ENCODE measurements at regions not wholly inside any gene's neighbourhood (a gene's known extent, or its start where the extent isn't known, plus 50 kb on each side); places are given as distances from the start of the nearest gene placed in this dataset.

DNA sequence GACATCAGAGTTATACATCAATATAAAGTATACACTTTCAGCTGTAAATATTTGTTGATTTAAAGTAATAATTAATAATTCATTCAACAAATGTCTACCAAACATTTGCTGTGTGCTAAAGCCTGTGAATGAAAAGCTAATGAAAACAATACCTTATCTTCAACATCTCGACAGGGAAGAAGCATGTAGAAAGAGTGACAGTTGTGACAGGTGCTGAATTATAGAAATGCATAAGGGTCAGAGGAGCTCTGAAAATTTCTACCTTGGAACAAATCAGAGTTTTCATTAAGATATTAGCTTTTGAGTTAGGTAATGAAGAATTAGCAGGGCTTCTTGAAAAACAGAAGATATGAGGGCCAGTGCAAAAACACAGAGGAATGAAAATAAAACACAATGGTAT, 739.2 kb downstream of the VGLL3 start:
- DNase-seq (ENCODE audit: low read depth, low spot score) = no peak
- Histone ChIP-seq H3K4me3 (ENCODE audit: low read length) (no peak overlapping the region), H3K27ac (ENCODE audit: low read length) (no peak overlapping the region), H3K36me3 (ENCODE audit: control insufficient read depth, insufficient read depth, low read length) (no peaks in the 10 kb centered on the region), H3K9me3 (ENCODE audit: control insufficient read depth, insufficient read depth, low read length) (no peaks in the 10 kb centered on the region), H3K4me1 (ENCODE audit: control insufficient read depth, insufficient read depth, low read length) (no peaks in the 10 kb centered on the region), H3K27me3 (ENCODE audit: control insufficient read depth, insufficient read depth, low read length) (no peaks in the 10 kb centered on the region)
- WGBS (ENCODE audit: insufficient coverage, insufficient read length) = no CpG with 5 or more reads among the region's 1 CpG

DNA sequence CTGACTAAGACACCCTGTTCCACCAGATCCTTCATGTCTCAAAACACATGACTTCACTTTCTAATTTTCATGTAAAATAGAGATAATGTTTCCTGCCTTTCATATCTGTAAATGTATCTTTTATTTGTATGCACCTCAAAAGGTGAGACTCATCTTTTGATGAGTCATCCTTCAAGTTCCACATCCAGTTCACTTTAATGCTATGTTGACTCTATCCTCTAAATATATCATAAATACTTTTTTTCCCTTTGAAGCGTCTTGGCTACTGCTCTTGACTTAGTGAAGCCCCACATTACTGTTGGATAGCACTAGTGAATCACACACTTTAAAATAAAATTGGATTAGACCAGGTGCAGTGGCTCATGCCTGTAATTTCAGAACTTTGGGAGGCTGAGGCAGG, 741.1 kb downstream of the VGLL3 start:
- Histone ChIP-seq H3K27me3 (ENCODE audit: control insufficient read depth, insufficient read depth, low read length) (no peaks in the 10 kb centered on the region), H3K4me1 (ENCODE audit: control insufficient read depth, insufficient read depth, low read length) (no peaks in the 10 kb centered on the region), H3K27ac (ENCODE audit: low read length) (no peak overlapping the region), H3K4me3 (ENCODE audit: low read length) (no peak overlapping the region), H3K36me3 (ENCODE audit: control insufficient read depth, insufficient read depth, low read length) (no peaks in the 10 kb centered on the region), H3K9me3 (ENCODE audit: control insufficient read depth, insufficient read depth, low read length) (no peaks in the 10 kb centered on the region)
- WGBS (ENCODE audit: insufficient coverage, insufficient read length) = no CpG with 5 or more reads among the region's 1 CpG
- no peak for DNase-seq (ENCODE audit: low read depth, low spot score)

DNA sequence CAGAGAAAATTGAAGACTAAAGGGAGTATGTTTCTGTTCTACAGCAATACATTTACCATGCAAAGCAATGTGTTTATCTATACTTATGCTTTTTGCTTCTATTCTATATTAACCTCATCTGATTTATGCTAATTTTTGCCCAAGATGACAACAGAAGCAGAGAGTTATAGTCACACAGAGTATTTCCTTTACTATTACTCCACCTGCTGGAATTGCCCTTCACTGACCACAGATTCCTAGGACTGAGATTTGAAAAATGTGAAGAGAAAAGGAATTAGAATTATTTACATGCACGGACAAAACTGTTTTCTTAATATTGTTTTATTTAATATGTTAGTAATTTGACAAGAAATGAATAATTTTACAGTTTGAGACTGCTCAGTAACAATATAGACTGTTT, 745.6 kb downstream of the VGLL3 start:
- Histone ChIP-seq H3K36me3 (ENCODE audit: control insufficient read depth, insufficient read depth, low read length) (no peaks in the 10 kb centered on the region), H3K27me3 (ENCODE audit: control insufficient read depth, insufficient read depth, low read length) (no peaks in the 10 kb centered on the region), H3K9me3 (ENCODE audit: control insufficient read depth, insufficient read depth, low read length) (no peaks in the 10 kb centered on the region), H3K4me3 (ENCODE audit: low read length) (no peak overlapping the region), H3K27ac (ENCODE audit: low read length) (no peak overlapping the region), H3K4me1 (ENCODE audit: control insufficient read depth, insufficient read depth, low read length) (no peaks in the 10 kb centered on the region)
- WGBS (ENCODE audit: insufficient coverage, insufficient read length) = no CpG with 5 or more reads among the region's 1 CpG
- DNase-seq (ENCODE audit: low read depth, low spot score) = no peak

DNA sequence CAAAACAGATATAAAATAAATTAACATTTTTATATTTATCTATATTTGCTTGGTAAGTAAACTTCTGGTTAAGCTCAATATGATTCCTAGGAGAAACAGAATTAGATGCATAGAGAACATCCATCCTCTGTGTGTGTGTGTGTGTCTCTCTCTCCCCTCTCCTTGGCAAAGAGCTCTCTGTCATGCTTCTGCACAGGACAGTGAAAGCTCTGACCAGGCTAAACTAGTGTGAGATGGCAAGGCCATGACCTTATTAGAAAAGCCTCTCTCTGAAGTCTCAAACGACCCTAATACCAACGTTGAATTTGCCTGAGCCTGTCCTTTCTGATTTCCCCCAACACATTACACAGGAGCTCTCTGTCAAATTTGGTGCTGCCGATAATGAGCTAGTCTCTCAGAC, 746.0 kb downstream of the VGLL3 start:
- H3K4me1 ChIP-seq (ENCODE audit: control insufficient read depth, insufficient read depth, low read length) = no peaks in the 10 kb centered on the region
- no peaks in the 10 kb centered on the region for H3K9me3 ChIP-seq (ENCODE audit: control insufficient read depth, insufficient read depth, low read length)
- H3K27me3 ChIP-seq (ENCODE audit: control insufficient read depth, insufficient read depth, low read length) = no peaks in the 10 kb centered on the region
- no peak overlapping the region for H3K4me3 ChIP-seq (ENCODE audit: low read length)
- WGBS (ENCODE audit: insufficient coverage, insufficient read length) = no CpG with 5 or more reads among the region's 3 CpGs
- DNase-seq (ENCODE audit: low read depth, low spot score) = no peak
- no peak overlapping the region for H3K27ac ChIP-seq (ENCODE audit: low read length)
- no peaks in the 10 kb centered on the region for H3K36me3 ChIP-seq (ENCODE audit: control insufficient read depth, insufficient read depth, low read length)

DNA sequence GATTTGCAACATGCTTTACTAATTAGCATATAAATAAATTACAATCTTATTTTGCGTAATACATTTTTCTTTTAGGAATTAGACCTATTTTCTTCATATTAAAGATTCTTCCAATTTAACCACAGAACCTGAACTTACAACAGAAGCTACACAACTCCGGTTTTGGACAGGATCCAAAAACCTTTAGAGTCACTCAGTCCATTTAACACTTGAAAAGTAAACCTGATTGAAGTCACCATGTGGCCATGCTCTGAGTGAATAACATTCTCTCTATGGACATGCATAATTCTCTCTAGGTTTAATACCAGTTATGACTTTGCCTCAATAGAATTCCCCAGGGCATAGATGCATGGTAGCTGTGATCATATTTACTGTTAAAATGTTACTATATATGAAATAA, 751.0 kb downstream of the VGLL3 start:
- H3K36me3 ChIP-seq (ENCODE audit: control insufficient read depth, insufficient read depth, low read length) = no peaks in the 10 kb centered on the region
- no peak for DNase-seq (ENCODE audit: low read depth, low spot score)
- no peaks in the 10 kb centered on the region for H3K9me3 ChIP-seq (ENCODE audit: control insufficient read depth, insufficient read depth, low read length)
- H3K4me3 ChIP-seq (ENCODE audit: low read length) = no peak overlapping the region
- H3K27ac ChIP-seq (ENCODE audit: low read length) = no peak overlapping the region
- no peaks in the 10 kb centered on the region for H3K4me1 ChIP-seq (ENCODE audit: control insufficient read depth, insufficient read depth, low read length)
- H3K27me3 ChIP-seq (ENCODE audit: control insufficient read depth, insufficient read depth, low read length) = no peaks in the 10 kb centered on the region
- WGBS (ENCODE audit: insufficient coverage, insufficient read length) = no CpG with 5 or more reads among the region's 2 CpGs

DNA sequence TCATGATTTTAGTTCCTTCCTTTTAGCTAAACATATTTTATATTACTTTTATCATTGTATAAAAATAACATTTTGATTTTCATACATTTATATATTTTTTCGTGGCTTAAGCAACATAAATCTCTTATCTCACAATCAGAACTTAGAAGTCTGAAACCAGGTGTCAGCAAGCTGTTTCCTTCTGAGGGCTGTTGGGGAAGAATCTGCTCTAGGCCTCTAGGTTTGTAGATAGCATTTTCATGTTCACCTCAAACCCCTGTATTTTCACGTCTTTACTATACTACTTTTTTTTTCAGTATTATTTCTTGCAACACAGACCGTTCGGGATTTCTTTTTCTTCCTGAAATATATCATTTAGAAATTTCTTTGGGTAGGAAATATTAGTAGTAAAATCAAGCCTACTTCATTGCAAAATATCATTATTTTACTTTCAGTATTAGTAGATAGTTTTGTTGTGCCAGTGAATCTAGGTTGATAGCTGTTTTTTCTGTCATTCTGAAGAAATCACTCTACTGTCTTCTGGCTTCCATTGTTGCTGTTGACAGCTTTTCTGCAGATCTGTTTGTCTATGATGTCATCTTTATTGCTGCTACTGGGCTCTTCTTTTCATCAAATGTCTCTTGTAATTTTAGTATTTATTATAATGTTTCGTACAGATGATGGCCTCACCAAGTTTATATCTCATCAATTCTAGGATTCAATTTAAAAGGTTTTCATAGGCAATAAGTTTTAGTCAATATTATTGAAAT, 756.3 kb downstream of the VGLL3 start:
- Histone ChIP-seq H3K36me3 (ENCODE audit: control insufficient read depth, insufficient read depth, low read length) (no peaks in the 10 kb centered on the region), H3K9me3 (ENCODE audit: control insufficient read depth, insufficient read depth, low read length) (no peaks in the 10 kb centered on the region), H3K4me3 (ENCODE audit: low read length) (no peak overlapping the region), H3K27ac (ENCODE audit: low read length) (no peak overlapping the region), H3K4me1 (ENCODE audit: control insufficient read depth, insufficient read depth, low read length) (no peaks in the 10 kb centered on the region), H3K27me3 (ENCODE audit: control insufficient read depth, insufficient read depth, low read length) (no peaks in the 10 kb centered on the region)
- WGBS (ENCODE audit: insufficient coverage, insufficient read length) = no CpG with 5 or more reads among the region's 5 CpGs
- no peak for DNase-seq (ENCODE audit: low read depth, low spot score)

DNA sequence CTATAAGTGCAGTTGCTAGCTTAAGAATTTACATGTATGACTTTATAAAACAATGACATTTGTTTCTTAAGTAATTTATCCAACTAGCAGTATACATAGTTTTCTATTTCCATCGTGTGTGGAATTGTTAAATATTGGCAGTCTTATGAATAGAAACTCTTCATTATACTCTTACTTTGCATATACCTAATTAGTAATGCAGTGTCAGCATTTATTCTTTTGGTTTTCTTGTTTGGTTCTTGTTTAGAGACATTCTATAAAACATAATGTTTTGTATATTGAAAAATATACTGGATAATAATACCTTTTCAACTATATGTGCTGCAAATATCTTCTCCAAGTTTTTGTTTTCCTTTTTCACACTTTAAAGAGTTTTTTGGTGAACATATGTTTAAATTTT, 760.2 kb downstream of the VGLL3 start:
- Histone ChIP-seq H3K27me3 (ENCODE audit: control insufficient read depth, insufficient read depth, low read length) (no peaks in the 10 kb centered on the region), H3K36me3 (ENCODE audit: control insufficient read depth, insufficient read depth, low read length) (no peaks in the 10 kb centered on the region), H3K27ac (ENCODE audit: low read length) (no peak overlapping the region), H3K4me3 (ENCODE audit: low read length) (no peak overlapping the region), H3K4me1 (ENCODE audit: control insufficient read depth, insufficient read depth, low read length) (no peaks in the 10 kb centered on the region), H3K9me3 (ENCODE audit: control insufficient read depth, insufficient read depth, low read length) (no peaks in the 10 kb centered on the region)
- no CpG with 5 or more reads among the region's 1 CpG for WGBS (ENCODE audit: insufficient coverage, insufficient read length)
- no peak for DNase-seq (ENCODE audit: low read depth, low spot score)

DNA sequence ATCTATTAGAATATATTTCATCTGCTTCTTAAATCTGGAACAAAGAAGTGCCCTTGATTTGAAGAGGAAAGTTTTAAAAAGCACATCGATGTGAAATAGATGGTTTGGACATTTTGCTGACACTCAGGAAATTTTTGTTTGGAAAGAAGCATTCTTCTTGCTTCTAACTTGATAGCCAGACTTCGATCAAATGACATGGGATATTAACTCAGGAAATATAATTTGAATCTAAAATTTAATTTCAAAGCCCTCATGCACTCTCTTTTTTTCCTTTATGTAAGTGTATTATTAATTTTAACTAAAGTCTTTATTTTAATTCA, 761.2 kb downstream of the VGLL3 start:
- no peaks in the 10 kb centered on the region for H3K36me3 ChIP-seq (ENCODE audit: control insufficient read depth, insufficient read depth, low read length)
- no peaks in the 10 kb centered on the region for H3K27me3 ChIP-seq (ENCODE audit: control insufficient read depth, insufficient read depth, low read length)
- no peaks in the 10 kb centered on the region for H3K4me1 ChIP-seq (ENCODE audit: control insufficient read depth, insufficient read depth, low read length)
- no peak overlapping the region for H3K27ac ChIP-seq (ENCODE audit: low read length)
- WGBS (ENCODE audit: insufficient coverage, insufficient read length) = no CpG with 5 or more reads among the region's 2 CpGs
- H3K9me3 ChIP-seq (ENCODE audit: control insufficient read depth, insufficient read depth, low read length) = no peaks in the 10 kb centered on the region
- H3K4me3 ChIP-seq (ENCODE audit: low read length) = no peak overlapping the region
- DNase-seq (ENCODE audit: low read depth, low spot score) = no peak

DNA sequence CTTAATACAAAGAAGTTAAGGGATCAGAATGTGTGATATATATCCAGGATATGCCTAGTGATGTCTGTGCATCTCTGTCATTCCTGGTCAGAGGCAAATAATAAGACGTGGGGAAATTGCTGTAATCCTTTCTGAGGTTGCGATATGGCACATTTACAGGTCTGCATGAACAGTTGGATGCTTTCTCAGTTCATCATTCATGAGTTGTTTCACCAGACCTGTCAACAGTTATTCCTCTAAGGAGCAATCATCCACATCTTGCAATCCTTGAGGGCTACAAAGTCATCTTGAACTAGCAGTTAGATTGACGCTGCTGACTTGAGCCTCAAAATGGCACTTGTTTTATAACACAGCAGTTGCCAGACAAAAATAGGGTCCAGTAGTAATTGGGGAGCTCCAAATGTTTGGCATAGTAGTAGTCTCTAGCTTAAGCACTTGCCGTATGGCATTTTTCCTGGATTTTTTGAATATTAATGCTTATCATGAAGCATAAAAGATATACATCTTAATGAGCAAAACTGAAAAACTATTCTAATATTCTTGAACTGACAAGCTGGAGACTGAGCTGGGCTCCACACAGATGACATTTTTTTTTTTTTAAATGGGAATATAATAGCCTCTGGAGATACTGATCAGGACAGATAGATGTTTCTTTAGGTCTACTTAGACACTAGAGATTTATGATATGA, 761.7 kb downstream of the VGLL3 start:
- H3K27ac ChIP-seq (ENCODE audit: low read length) = no peak overlapping the region
- no CpG with 5 or more reads among the region's 4 CpGs for WGBS (ENCODE audit: insufficient coverage, insufficient read length)
- no peak overlapping the region for H3K4me3 ChIP-seq (ENCODE audit: low read length)
- H3K4me1 ChIP-seq (ENCODE audit: control insufficient read depth, insufficient read depth, low read length) = no peaks in the 10 kb centered on the region
- DNase-seq (ENCODE audit: low read depth, low spot score) = no peak
- no peaks in the 10 kb centered on the region for H3K9me3 ChIP-seq (ENCODE audit: control insufficient read depth, insufficient read depth, low read length)
- H3K27me3 ChIP-seq (ENCODE audit: control insufficient read depth, insufficient read depth, low read length) = no peaks in the 10 kb centered on the region
- H3K36me3 ChIP-seq (ENCODE audit: control insufficient read depth, insufficient read depth, low read length) = no peaks in the 10 kb centered on the region

DNA sequence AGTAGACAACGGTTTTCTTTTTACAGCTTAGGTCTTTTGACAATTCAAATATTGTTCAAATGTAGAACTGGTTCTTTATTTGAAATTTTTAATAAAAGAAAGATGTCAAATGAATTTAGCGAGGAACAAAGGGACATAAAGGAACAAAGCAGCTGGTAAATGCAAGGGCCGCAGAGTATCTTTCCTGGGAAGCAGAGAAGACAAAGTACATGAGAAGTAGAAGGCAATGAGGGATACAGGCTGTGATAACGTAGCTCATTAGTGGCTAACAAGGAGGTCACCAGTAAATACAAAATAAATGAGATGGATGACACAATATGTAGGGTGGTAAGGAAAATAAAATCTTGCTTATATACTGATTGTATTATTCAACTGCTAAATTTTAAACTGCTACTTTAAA, 762.8 kb downstream of the VGLL3 start:
- Histone ChIP-seq H3K4me1 (ENCODE audit: control insufficient read depth, insufficient read depth, low read length) (no peaks in the 10 kb centered on the region), H3K27ac (ENCODE audit: low read length) (no peak overlapping the region), H3K27me3 (ENCODE audit: control insufficient read depth, insufficient read depth, low read length) (no peaks in the 10 kb centered on the region), H3K36me3 (ENCODE audit: control insufficient read depth, insufficient read depth, low read length) (no peaks in the 10 kb centered on the region), H3K4me3 (ENCODE audit: low read length) (no peak overlapping the region), H3K9me3 (ENCODE audit: control insufficient read depth, insufficient read depth, low read length) (no peaks in the 10 kb centered on the region)
- no peak for DNase-seq (ENCODE audit: low read depth, low spot score)
- WGBS (ENCODE audit: insufficient coverage, insufficient read length) = no CpG with 5 or more reads among the region's 4 CpGs

DNA sequence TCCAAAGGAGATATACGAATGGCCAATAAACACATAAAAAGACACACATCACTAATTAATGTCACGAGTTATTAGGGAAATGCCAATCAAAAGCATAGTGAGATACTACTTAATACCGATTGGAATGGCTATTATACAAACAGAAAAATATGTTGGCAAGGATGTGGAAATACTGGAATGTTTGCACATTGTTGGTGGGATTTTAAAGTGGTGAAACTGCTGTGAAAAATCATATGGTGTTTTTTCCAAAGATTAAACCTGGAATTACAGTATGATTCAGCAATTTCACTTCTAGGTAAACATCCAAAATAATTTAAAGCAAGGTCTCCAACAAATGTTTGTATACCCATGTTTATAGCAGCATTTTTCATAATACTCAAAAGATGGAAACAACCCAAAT, 765.5 kb downstream of the VGLL3 start:
- no peak for DNase-seq (ENCODE audit: low read depth, low spot score)
- H3K4me3 ChIP-seq (ENCODE audit: low read length) = no peak overlapping the region

More for the DNA sequence above, 765.5 kb downstream of the VGLL3 start:
- Histone ChIP-seq H3K36me3 (ENCODE audit: control insufficient read depth, insufficient read depth, low read length) (no peaks in the 10 kb centered on the region), H3K9me3 (ENCODE audit: control insufficient read depth, insufficient read depth, low read length) (no peaks in the 10 kb centered on the region), H3K27ac (ENCODE audit: low read length) (no peak overlapping the region), H3K4me1 (ENCODE audit: control insufficient read depth, insufficient read depth, low read length) (no peaks in the 10 kb centered on the region), H3K27me3 (ENCODE audit: control insufficient read depth, insufficient read depth, low read length) (no peaks in the 10 kb centered on the region)
- WGBS (ENCODE audit: insufficient coverage, insufficient read length) = no CpG with 5 or more reads among the region's 3 CpGs
